Progenitor cell of endocrine pancreas (in vitro differentiated cells): ENCODE measurements at regions not wholly inside any gene's neighbourhood (a gene's known extent, or its start where the extent isn't known, plus 50 kb on each side); places are given as distances from the start of the nearest gene placed in this dataset.
"Not testable (repeated sequence)": the region's sequence is repeated elsewhere in the genome, so short reads cannot be mapped to it uniquely, and the experiment has no call there.

Experiments
- DNase-seq: peaks from one replicate; pipeline ENCODE4 v3.0.0; 2021; ENCODE audit warnings: low spot score; ENCODE audit not compliant: unreplicated experiment
- H3K27ac Mint-ChIP-seq: 2 replicates; pipeline ENCODE4 v1.8.0; 2021; ENCODE audit warnings: mild to moderate bottlenecking, moderate library complexity, mixed read lengths
- H3K27me3 Mint-ChIP-seq: 2 replicates; pipeline ENCODE4 v1.8.0; 2021; ENCODE audit warnings: mixed read lengths
- H3K36me3 Mint-ChIP-seq: 2 replicates; pipeline ENCODE4 v1.8.0; 2022; ENCODE audit warnings: mixed read lengths; ENCODE audit not compliant: insufficient read depth
- H3K4me1 Mint-ChIP-seq: 2 replicates; pipeline ENCODE4 v1.8.0; 2021; ENCODE audit warnings: low read depth, mixed read lengths
- H3K4me3 Mint-ChIP-seq: 2 replicates; pipeline ENCODE4 v1.8.0; 2021; ENCODE audit warnings: low read depth, mild to moderate bottlenecking, moderate library complexity, mixed read lengths
- H3K9me3 Mint-ChIP-seq: 2 replicates; pipeline ENCODE4 v1.8.0; 2021; ENCODE audit warnings: low read depth, mixed read lengths
- CTCF ChIP-seq: fragments of 200-600 bp; sonication (generic); IDR thresholded peaks from one replicate; pipeline ENCODE4 v1.5.0; 2021; ENCODE audit warnings: antibody characterized with exemption, mild to moderate bottlenecking; ENCODE audit not compliant: unreplicated experiment

- TF ChIP-seq CTCF, result no peak
- Mint-ChIP-seq H3K36me3 (no peaks in the 10 kb centered on the region), H3K27me3 (peaks cover 43% of the 10 kb centered on the region), H3K9me3 (no peaks in the 10 kb centered on the region), H3K27ac (no peak overlapping the region), H3K4me1 (no peaks in the 10 kb centered on the region), H3K4me3 (no peak overlapping the region)
- no peak for DNase-seq
Observed at GRCh38 chr22:35484651-35485556, 55.7 kb upstream of the RASD2 start.

- no peaks in the 10 kb centered on the region for H3K4me1 Mint-ChIP-seq
- DNase-seq, result no peak
- peaks cover 42% of the 10 kb centered on the region for H3K27me3 Mint-ChIP-seq
- no peak overlapping the region for H3K27ac Mint-ChIP-seq
- no peaks in the 10 kb centered on the region for H3K36me3 Mint-ChIP-seq
- H3K4me3 Mint-ChIP-seq, result no peak overlapping the region
- no peak for TF ChIP-seq CTCF
- no peaks in the 10 kb centered on the region for H3K9me3 Mint-ChIP-seq
Observed at GRCh38 chr22:35486116-35486631, 54.5 kb upstream of the RASD2 start.

- H3K36me3 Mint-ChIP-seq, H3K27ac Mint-ChIP-seq, DNase-seq, H3K4me1 Mint-ChIP-seq, H3K4me3 Mint-ChIP-seq, H3K9me3 Mint-ChIP-seq: not testable (repeated sequence)
- peaks cover 46% of the 10 kb centered on the region for H3K27me3 Mint-ChIP-seq
Observed at GRCh38 chr22:35487623-35488022, 53.0 kb upstream of the RASD2 start.

GRCh38 chr22:35488513-35488912, 52.1 kb upstream of the RASD2 start:
- H3K27ac Mint-ChIP-seq, result no peak overlapping the region
- H3K9me3 Mint-ChIP-seq, result no peaks in the 10 kb centered on the region
- H3K36me3 Mint-ChIP-seq, result no peaks in the 10 kb centered on the region
- DNase-seq, result no peak
- no peak for TF ChIP-seq CTCF
- no peaks in the 10 kb centered on the region for H3K4me1 Mint-ChIP-seq
- peaks cover 54% of the 10 kb centered on the region for H3K27me3 Mint-ChIP-seq
- no peak overlapping the region for H3K4me3 Mint-ChIP-seq

- Mint-ChIP-seq H3K4me3 (no peak overlapping the region), H3K27me3 (peaks cover 58% of the 10 kb centered on the region), H3K27ac (no peak overlapping the region), H3K36me3 (no peaks in the 10 kb centered on the region), H3K9me3 (no peaks in the 10 kb centered on the region), H3K4me1 (no peaks in the 10 kb centered on the region)
- DNase-seq, result no peak
- no peak for TF ChIP-seq CTCF
Observed at GRCh38 chr22:35489239-35489638, 51.4 kb upstream of the RASD2 start.
